DLD1 (cell line): ENCODE measurements at regions not wholly inside any gene's neighbourhood (a gene's known extent, or its start where the extent isn't known, plus 50 kb on each side); places are given as distances from the start of the nearest gene placed in this dataset.

Source experiments
- in situ Hi-C: cut with HindIII; loops from 2 replicates; pipeline ENCODE4 v1.10.0; 2017; ENCODE audit warnings: low sequenced_read_pairs

- in situ Hi-C loops, result no loop called here
Observed at GRCh38 chr15:97072545-97072944, 742.0 kb downstream of the NR2F2 start.

DNA sequence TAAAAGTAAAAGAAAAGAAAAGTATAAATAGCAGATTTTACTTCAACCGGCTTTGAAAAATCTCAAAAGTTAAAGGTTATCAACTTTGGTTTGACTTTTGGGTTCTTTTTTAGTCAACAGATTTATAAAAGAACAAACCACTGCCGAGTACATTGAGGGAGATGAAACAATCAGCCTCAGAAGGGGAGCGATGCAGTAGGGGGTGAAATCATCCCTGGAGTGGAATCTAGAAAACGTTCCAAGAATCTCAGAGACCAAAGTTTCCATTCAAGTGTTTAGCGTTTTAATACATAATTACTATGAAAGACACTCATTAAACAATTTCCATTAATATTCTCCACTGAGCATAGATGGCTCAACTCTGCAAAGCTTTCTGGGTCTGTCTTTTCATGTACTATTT, 745.5 kb downstream of the NR2F2 start:
- in situ Hi-C loops, result no loop called here

DNA sequence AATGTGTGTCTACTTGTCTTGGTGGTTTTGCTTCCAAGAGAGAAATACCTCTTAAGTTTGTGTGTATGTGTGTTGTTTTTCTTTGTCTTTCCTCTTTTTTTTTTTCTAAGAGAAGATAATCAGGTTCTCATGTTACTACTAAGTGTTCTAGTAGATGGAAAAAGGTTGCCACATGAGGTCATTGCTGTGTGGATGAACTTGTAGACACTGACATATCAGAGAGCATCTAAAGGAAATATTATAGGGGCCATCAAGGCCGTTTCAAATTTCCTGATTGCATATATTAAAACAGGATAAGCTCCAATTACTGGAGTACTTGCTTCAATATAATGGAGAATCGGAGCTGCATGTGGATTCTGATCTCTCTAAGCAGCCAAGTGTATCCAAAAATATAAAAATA, 747.5 kb downstream of the NR2F2 start:
- in situ Hi-C loops, result no loop called here

DNA sequence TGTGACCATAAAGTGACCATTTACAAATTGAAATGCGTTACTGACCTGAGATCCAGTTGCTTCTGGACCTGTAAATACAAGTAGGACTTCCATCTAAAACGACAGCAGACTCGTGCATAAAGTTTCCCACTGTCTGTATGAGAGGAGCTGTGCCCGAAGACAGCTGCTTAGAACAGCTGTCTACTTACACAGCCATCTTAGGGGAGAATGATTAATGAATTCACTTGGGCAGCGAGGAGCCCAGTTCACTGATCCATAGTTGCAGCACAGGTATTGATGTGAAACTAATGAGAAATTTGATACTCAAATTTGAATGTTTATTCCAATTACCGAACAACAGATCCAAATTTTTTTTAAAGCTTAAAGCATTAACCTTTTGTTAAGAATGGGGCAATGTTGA, 748.1 kb downstream of the NR2F2 start:
- in situ Hi-C loops, result no loop called here

- in situ Hi-C loops, result no loop called here
Observed at GRCh38 chr15:97081666-97082226, 751.2 kb downstream of the NR2F2 start.

- in situ Hi-C loops, result no loop called here
Observed at GRCh38 chr15:97082830-97083229, 752.3 kb downstream of the NR2F2 start.

- in situ Hi-C loops, result no loop called here
Observed at GRCh38 chr15:97084650-97085049, 754.1 kb downstream of the NR2F2 start.

GRCh38 chr15:97085731-97086130, 755.2 kb downstream of the NR2F2 start:
- in situ Hi-C loops, result no loop called here

DNA sequence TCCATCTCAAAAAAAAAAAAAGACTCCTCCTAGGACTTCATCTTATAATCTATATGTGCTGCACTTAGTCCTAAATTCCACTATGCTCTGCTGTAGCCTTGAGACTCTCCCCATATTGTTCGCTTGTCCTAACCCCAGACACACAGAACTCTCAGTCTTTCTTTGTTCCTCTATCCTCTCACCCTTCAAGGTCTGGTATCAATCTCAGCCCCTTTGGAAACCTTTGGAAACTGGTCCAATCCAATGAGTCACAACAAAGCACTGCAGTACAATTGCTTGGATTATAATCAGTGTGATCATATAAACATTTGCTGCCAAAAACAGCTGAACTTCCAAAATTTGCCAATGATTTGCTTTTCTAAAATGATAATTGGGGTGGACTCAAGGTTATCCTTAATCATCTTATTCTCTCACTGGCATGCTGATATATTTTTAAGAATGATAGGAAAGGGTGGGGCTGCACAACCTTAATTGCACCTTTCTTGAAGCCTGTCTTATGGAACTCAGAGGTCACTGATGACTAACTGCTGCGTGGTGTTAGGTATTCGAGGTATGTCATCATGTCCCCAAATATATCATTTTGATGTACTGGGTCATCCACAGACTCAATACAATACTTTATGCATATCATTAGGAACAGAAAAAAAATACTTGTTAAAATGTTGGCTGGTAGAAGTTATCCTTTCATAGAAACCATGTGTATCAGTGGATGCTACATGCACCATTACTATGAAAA, 756.7 kb downstream of the NR2F2 start:
- in situ Hi-C loops, result no loop called here

DNA sequence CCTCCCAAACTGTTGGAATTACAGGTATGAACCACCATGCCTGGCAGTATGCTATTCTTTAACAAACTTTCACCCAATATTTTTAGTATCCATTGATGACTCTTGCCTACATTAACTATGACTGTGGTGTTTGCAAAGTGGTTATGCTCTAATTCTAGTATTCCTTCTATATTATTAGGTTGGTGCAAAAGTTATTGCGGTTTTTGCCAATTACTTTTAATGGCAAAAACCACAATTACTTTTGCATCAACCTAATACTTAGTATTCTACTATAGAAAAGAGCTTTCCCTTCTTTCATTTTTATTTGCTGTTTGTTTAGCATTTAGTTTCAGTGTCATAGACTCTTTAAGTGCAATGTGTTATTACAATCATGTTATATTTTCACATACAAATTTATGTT, 760.6 kb downstream of the NR2F2 start:
- in situ Hi-C loops, result no loop called here

GRCh38 chr15:97092656-97093055, 762.2 kb downstream of the NR2F2 start:
- in situ Hi-C loops, result no loop called here

GRCh38 chr15:97096303-97096835, 765.9 kb downstream of the NR2F2 start:
- in situ Hi-C loops, result no loop called here

- in situ Hi-C loops, result no loop called here
Observed at GRCh38 chr15:97099040-97099439, 768.5 kb downstream of the NR2F2 start.

- in situ Hi-C loops, result no loop called here
Observed at GRCh38 chr15:97101572-97101971, 771.1 kb downstream of the NR2F2 start.

DNA sequence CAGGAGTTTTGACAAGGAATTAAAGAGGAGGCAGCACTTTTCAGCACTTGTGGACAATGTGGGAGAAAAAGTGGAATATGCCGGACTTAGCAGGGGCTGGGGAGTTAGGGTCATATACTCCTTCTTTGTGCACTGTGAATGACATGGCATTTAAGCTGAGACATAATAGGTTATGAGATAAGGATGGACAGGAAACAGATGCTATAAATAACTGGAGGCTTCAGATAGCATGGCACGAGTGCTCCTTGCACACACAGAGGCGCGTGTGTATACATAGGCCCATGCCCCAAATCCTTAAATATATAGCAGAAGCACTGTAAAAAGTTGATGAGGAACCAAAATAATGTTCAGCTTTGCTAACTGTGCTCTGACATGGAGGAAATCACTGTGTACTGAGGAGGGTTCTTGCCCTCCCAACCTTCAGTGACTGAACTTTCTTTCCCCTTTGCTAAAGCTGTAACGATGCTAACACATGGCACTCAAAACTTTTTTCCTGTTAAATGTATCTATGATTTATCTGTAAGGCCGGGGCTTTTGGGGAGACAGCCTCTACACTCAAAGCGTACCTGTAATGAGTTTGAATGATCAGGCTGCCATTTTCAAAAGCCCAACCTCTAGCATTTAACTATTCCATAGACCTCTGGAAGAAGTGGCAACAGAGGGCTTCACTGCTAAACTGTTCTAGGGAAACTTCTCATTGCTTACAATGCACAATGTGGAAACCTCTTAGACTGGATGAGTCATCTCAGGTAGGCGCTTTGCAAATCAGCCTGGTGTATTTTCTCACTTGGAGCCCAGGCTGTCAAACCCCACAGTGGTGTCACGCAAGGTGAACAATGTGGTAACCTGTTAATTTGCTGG, 784.6 kb downstream of the NR2F2 start:
- in situ Hi-C loops, result no loop called here

DNA sequence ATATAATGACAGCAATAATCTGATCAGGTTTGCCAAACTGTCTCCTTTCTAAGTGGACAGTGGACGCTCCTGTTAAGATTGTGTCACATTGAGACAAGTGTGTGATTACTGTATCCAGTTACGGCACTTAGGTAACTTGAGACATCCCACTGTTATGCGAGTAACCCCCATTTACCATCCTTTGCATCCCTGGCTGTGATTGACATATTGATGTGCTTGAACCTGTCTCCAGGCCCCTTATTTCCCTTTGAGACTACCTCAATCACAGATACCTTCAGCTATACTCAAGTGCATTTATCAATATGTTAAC, 785.2 kb downstream of the NR2F2 start:
- in situ Hi-C loops, result no loop called here

DNA sequence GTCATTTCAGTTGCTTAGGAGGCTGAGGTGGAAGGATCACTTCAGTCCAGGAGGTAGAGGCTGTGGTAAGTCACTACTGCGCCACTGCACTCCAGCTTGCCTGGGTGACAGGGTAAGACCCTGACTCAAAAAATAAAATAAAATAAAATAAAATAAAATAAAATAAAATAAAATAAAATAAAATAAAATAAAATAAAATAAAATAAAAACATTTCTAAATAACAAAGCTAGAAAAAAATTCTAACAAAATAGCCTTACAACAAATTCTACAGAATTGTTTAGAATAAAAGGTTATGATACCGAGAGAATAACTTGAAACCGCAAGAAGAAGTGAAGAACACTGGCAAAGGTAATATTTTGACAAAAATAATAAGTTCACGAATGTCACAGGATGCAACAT, 794.3 kb downstream of the NR2F2 start:
- in situ Hi-C loops, result no loop called here

GRCh38 chr15:97126553-97127233, 796.2 kb downstream of the NR2F2 start:
- in situ Hi-C loops, result no loop called here

GRCh38 chr15:97129674-97130073, 799.2 kb downstream of the NR2F2 start:
- in situ Hi-C loops, result no loop called here

GRCh38 chr15:97140216-97140615, 809.7 kb downstream of the NR2F2 start:
- in situ Hi-C loops, result no loop called here

DNA sequence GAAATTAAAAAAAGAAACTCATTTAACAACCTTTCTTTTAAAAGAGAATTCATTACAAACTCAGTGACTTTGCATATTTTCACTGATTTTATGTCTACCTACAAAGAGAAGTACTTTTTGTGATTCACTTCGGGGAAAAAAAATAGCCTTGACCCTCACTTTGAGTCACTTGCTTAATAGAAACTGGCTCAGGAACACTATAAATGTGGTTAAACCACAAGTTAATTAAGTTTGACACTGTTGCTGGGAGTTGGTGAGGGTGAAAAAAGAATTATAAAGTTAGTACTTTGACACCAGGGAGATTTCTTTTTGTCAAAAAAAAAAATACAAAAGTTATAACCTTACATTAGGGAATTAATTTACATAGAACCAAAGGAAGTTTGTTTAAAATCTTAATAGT, 810.9 kb downstream of the NR2F2 start:
- in situ Hi-C loops, result no loop called here
